IPS DF 6.9 (cell line): ENCODE measurements at regions not wholly inside any gene's neighbourhood (a gene's known extent, or its start where the extent isn't known, plus 50 kb on each side); places are given as distances from the start of the nearest gene placed in this dataset.
"Not testable (repeated sequence)": the region's sequence is repeated elsewhere in the genome, so short reads cannot be mapped to it uniquely, and the experiment has no call there.

Experiments used
- DNase-seq: peaks from one replicate; pipeline ENCODE4 v3.0.0-alpha.2; 2013; ENCODE audit warnings: low read depth, low spot score
- H3K27ac ChIP-seq: one replicate; pipeline ENCODE4 v1.5.1; 2013; ENCODE audit warnings: low read length, control low read depth
- H3K27me3 ChIP-seq: 2 replicates; pipeline ENCODE4 v1.6.1; 2013; ENCODE audit warnings: mild to moderate bottlenecking, low read length; ENCODE audit not compliant: control insufficient read depth, insufficient read depth
- H3K36me3 ChIP-seq: 2 replicates; pipeline ENCODE4 v1.6.1; 2013; ENCODE audit warnings: low read length; ENCODE audit not compliant: control insufficient read depth, insufficient read depth
- H3K4me1 ChIP-seq: 2 replicates; pipeline ENCODE4 v1.6.1; 2013; ENCODE audit warnings: low read length; ENCODE audit not compliant: control insufficient read depth, insufficient read depth
- H3K4me3 ChIP-seq: 2 replicates; pipeline ENCODE4 v1.5.1; 2013; ENCODE audit warnings: mild to moderate bottlenecking, low read length
- H3K9me3 ChIP-seq: 2 replicates; pipeline ENCODE4 v1.6.1; 2013; ENCODE audit warnings: low read length, inconsistent platforms; ENCODE audit not compliant: control insufficient read depth, insufficient read depth
- WGBS: extraction: QIAGEN DNeasy Blood & Tissue Kit; methylation state at CpG from one replicate; pipeline ENCODE4 v1.1.7; 2013; ENCODE audit warnings: mixed read lengths, missing lambda C conversion rate; ENCODE audit not compliant: insufficient read length, insufficient coverage; 5-methylcytosine and 5-hydroxymethylcytosine counted together

- no peak for DNase-seq
- 0 out of 2 replicates have a peak, but pooled peaks cover 2% of the 10 kb centered on the region for H3K4me1 ChIP-seq
- no peak overlapping the region for H3K27ac ChIP-seq
- no peaks in the 10 kb centered on the region for H3K27me3 ChIP-seq
- no peaks in the 10 kb centered on the region for H3K36me3 ChIP-seq
- H3K9me3 ChIP-seq, result no peaks in the 10 kb centered on the region
- WGBS, result no CpG with 5 or more reads among the region's 4 CpGs
- H3K4me3 ChIP-seq, result no peak overlapping the region
Observed at GRCh38 chr7:24448038-24448437, 125.2 kb upstream of the PALS2 start.

GRCh38 chr7:24449416-24449815 lies 123.8 kb upstream of the PALS2 start:
- not testable (repeated sequence) for H3K27ac ChIP-seq, H3K4me3 ChIP-seq, H3K36me3 ChIP-seq, H3K4me1 ChIP-seq, H3K27me3 ChIP-seq, DNase-seq, H3K9me3 ChIP-seq
- no CpG with 5 or more reads among the region's 5 CpGs for WGBS

DNA sequence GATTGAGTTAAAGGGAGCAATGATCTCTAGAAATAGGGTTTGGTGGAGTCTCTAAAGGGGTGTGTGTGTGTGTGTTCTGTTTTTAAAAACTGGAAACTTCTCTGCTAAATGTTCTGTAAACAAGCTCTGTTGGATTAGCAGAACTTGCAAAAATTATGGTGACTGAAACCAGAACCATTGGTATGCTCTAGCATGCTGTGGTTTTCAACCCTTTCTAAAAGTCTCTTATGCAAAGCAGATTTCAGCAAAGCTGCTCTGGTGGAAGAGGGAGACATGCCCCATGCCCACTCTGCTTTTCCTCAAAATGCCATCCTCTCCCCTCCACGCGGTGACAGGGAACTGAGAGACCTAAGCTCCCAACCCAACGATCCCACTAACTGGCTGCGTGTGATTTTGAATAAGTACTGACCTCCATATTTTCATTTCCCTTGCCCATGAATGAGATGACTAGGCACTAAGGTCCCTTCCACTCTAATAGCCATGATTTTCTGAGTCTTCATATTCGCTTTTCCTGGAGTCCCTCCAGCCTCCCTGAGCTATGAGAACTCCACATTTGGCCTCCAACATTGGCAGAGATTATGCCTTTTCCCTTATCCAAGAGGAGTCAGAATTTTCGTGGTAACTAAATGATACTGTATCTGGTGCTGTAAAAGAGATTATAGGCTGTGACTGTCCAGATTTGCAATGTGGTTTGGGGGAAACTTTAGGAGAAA lies 117.3 kb upstream of the PALS2 start:
- Histone ChIP-seq H3K27ac (no peak overlapping the region), H3K4me1 (0 out of 2 replicates have a peak, but pooled peaks cover 2% of the 10 kb centered on the region), H3K9me3 (no peaks in the 10 kb centered on the region), H3K36me3 (no peaks in the 10 kb centered on the region), H3K27me3 (no peaks in the 10 kb centered on the region), H3K4me3 (no peak overlapping the region)
- no CpG with 5 or more reads among the region's 6 CpGs for WGBS
- DNase-seq, result no peak

DNA sequence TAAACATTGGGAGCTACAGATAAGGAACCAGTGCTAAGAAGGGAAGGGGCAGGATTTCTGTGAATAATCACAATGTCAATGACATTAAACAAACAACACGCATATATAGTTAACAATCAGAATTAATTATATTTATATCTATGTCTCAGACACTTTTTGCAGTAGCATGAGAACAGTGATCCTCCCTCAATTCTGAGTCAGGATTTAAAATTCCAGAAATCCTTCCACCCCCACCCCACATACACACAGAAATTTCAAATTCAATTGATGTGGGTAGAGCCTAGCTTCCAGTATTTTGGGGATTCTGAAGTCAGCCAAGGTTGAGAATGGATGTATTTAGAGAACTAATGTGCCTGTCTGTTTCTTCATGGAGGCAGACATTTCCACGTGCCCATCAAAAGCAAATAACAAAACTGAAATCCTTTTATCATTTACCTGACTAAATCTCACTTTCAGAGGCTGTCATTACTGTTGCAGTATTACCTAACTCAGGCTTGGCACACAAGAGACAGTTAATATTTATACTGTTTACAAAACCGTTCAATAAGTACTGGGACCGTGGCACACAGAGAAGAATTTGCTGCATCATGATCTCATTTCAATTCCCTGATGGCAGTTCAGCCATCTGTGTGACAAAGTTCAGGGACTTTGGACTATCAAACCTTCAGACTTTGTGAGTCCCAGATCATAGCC lies 116.6 kb upstream of the PALS2 start:
- Histone ChIP-seq H3K9me3 (no peaks in the 10 kb centered on the region), H3K36me3 (no peaks in the 10 kb centered on the region), H3K4me1 (0 out of 2 replicates have a peak, but pooled peaks cover 2% of the 10 kb centered on the region), H3K27ac (no peak overlapping the region), H3K4me3 (no peak overlapping the region), H3K27me3 (no peaks in the 10 kb centered on the region)
- DNase-seq, result no peak
- WGBS, result no CpG with 5 or more reads among the region's 4 CpGs

DNA sequence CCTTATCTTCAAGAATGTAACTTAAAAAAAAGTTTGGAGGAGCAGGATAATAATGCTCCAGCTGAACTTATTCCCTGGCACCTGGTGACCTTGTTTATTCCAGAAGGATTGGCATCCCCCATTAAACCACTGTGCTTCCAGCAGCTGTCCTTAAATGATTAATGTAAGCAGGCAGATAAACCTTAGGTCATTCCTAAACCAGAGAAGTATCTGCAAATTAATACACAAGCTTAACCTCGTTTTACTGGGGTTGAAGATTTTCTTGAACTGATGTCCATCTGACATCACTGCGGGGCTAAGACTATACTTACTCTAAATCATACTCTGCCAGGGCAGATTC lies 116.1 kb upstream of the PALS2 start:
- no peaks in the 10 kb centered on the region for H3K36me3 ChIP-seq
- H3K9me3 ChIP-seq, result no peaks in the 10 kb centered on the region
- WGBS, result no CpG with 5 or more reads among the region's 2 CpGs
- H3K27ac ChIP-seq, result no peak overlapping the region
- DNase-seq, result no peak
- no peaks in the 10 kb centered on the region for H3K27me3 ChIP-seq
- 0 out of 2 replicates have a peak, but pooled peaks cover 2% of the 10 kb centered on the region for H3K4me1 ChIP-seq
- H3K4me3 ChIP-seq, result no peak overlapping the region

DNA sequence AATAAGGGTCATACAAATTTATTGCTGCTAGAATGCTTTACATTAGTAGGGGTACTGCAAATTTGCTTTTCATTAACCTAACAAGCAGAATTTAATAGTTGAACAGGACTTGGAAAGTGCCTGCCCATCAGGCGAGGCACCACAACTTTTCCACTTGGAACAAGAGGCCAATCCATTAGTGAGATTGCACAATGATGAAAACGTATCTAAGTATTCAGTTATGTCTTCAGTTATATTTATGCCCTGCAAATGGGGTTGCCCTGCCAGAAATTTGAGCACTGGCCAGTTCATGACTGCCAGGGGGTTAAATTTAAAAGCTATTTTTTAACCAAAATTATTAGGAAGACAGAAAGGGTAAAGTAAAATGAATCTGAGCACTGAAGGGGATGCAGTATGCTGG lies 111.1 kb upstream of the PALS2 start:
- H3K36me3 ChIP-seq, result no peaks in the 10 kb centered on the region
- H3K4me3 ChIP-seq, result no peak overlapping the region
- H3K4me1 ChIP-seq, result no peaks in the 10 kb centered on the region
- WGBS, result no CpG with 5 or more reads among the region's 2 CpGs
- DNase-seq, result no peak
- H3K27ac ChIP-seq, result no peak overlapping the region
- no peaks in the 10 kb centered on the region for H3K9me3 ChIP-seq
- no peaks in the 10 kb centered on the region for H3K27me3 ChIP-seq

DNA sequence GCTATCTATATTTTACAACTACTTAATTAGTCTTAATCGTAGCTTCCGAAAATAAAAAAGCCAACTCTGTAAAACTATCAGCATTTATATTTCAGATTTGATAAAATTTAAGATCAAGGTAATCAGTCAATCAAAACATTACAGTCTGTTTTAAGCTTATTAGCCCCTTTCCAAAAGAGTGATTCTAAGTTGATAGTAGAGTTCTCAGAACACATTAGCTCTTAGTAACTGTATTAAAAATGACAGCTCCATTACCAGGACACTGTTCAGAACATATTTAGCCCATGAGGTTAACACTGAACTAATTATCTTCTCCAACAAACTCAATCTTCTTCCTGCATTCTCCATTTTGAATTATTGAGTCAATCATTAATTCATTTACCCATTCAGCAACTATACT lies 110.3 kb upstream of the PALS2 start:
- Histone ChIP-seq H3K4me3 (no peak overlapping the region), H3K27me3 (no peaks in the 10 kb centered on the region), H3K27ac (no peak overlapping the region), H3K36me3 (no peaks in the 10 kb centered on the region), H3K9me3 (no peaks in the 10 kb centered on the region), H3K4me1 (no peaks in the 10 kb centered on the region)
- no CpG with 5 or more reads among the region's 2 CpGs for WGBS
- DNase-seq, result no peak

DNA sequence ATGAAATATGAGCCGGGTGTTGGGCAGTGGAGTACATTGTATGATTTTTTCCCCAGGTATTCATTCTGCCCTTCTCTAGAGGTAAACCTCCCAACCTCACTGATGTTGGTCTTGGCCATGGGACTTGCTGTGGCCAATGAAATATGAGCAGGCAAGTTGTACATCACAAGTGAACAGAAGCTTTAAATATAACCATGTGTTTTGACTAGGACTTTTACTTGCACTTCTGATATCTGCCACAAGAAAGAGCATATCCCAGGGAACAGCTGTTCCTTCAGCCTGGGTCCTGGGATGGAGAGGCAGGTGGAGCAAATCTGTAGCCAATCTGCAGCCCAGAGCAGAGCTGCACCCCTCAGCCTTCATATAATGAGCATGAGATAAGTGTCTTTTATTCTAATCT lies 109.8 kb upstream of the PALS2 start:
- Histone ChIP-seq H3K4me3 (no peak overlapping the region), H3K4me1 (no peaks in the 10 kb centered on the region), H3K36me3 (no peaks in the 10 kb centered on the region), H3K27me3 (no peaks in the 10 kb centered on the region), H3K9me3 (no peaks in the 10 kb centered on the region), H3K27ac (no peak overlapping the region)
- no peak for DNase-seq
- no CpG with 5 or more reads among the region's 1 CpG for WGBS

DNA sequence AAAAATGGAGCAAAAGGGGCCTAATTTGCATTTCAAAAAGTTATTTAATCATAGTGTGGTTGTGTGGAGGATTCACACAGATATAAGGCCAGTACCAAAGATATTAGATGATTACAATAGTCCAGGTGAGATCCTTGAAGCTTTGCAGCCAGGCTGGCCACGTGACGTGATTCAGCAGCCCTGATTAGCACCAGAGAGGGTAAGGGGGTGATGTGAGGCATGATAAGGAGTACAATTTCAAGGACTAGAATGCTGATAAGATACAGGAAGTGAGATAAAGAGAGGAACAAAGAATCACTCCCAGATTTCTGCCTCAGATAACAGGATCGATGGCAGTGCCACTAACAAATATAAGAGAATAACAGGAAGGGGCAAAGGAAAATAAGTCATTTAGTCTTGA lies 108.4 kb upstream of the PALS2 start:
- DNase-seq, result no peak
- Histone ChIP-seq H3K9me3 (no peaks in the 10 kb centered on the region), H3K36me3 (no peaks in the 10 kb centered on the region), H3K27ac (no peak overlapping the region), H3K4me3 (no peak overlapping the region), H3K27me3 (no peaks in the 10 kb centered on the region), H3K4me1 (no peaks in the 10 kb centered on the region)
- WGBS, result no CpG with 5 or more reads among the region's 3 CpGs

- no peaks in the 10 kb centered on the region for H3K4me1 ChIP-seq
Observed at GRCh38 chr7:24466168-24466768, 107.0 kb upstream of the PALS2 start.

More at GRCh38 chr7:24466168-24466768, 107.0 kb upstream of the PALS2 start:
- no peak overlapping the region for H3K4me3 ChIP-seq
- no CpG with 5 or more reads among the region's 3 CpGs for WGBS
- H3K27ac ChIP-seq, result no peak overlapping the region
- no peaks in the 10 kb centered on the region for H3K9me3 ChIP-seq
- DNase-seq, result no peak
- no peaks in the 10 kb centered on the region for H3K27me3 ChIP-seq
- no peaks in the 10 kb centered on the region for H3K36me3 ChIP-seq
